AG10803 (cell line): ENCODE measurements at regions not wholly inside any gene's neighbourhood (a gene's known extent, or its start where the extent isn't known, plus 50 kb on each side); places are given as distances from the start of the nearest gene placed in this dataset.

ENCODE experiments used
- DNase-seq: peaks from one replicate; pipeline ENCODE4 v3.0.0; 2010; ENCODE audit warnings: low read depth
- H3K4me3 ChIP-seq: 2 replicates; pipeline ENCODE4 v1.5.1; 2011; ENCODE audit warnings: mild to moderate bottlenecking, low read length, control low read depth
- CTCF ChIP-seq: conservative IDR thresholded peaks from 2 replicates; pipeline ENCODE4 v1.5.1; 2011; ENCODE audit warnings: mild to moderate bottlenecking, low read length, control low read depth, inconsistent platforms

- no peak for DNase-seq
- TF ChIP-seq CTCF: no peak
Measured at GRCh38 chr20:40472905-40473304, 216.1 kb downstream of the MAFB start.

GRCh38 chr20:40471261-40471629 is 217.8 kb downstream of the MAFB start:
- TF ChIP-seq CTCF: no peak; the same call in 1 of the 2 replicates
- no peak overlapping the region for H3K4me3 ChIP-seq

More at GRCh38 chr20:40472905-40473304, 216.1 kb downstream of the MAFB start:
- H3K4me3 ChIP-seq: no peak overlapping the region

GRCh38 chr20:40470445-40471260 is 218.4 kb downstream of the MAFB start:
- no peak for DNase-seq
- TF ChIP-seq CTCF: no peak

More at GRCh38 chr20:40471261-40471629, 217.8 kb downstream of the MAFB start:
- no peak for DNase-seq

GRCh38 chr20:40468759-40469158 is 220.3 kb downstream of the MAFB start:
- DNase-seq: no peak
- TF ChIP-seq CTCF: no peak
- H3K4me3 ChIP-seq: no peak overlapping the region

More at GRCh38 chr20:40470445-40471260, 218.4 kb downstream of the MAFB start:
- H3K4me3 ChIP-seq: no peak overlapping the region

- H3K4me3 ChIP-seq: no peak overlapping the region
- DNase-seq: no peak
- no peak for TF ChIP-seq CTCF
Measured at GRCh38 chr20:40467703-40468411, 221.2 kb downstream of the MAFB start.

- DNase-seq: no peak
- no peak for TF ChIP-seq CTCF
- H3K4me3 ChIP-seq: no peak overlapping the region
Measured at GRCh38 chr20:40467067-40467466, 222.0 kb downstream of the MAFB start.

- no peak for TF ChIP-seq CTCF
- no peak for DNase-seq
- no peak overlapping the region for H3K4me3 ChIP-seq
Measured at GRCh38 chr20:40464731-40465208, 224.3 kb downstream of the MAFB start.
